ENCODE measurements at regions not wholly inside any gene's neighbourhood (a gene's known extent, or its start where the extent isn't known, plus 50 kb on each side); places are given as distances from the start of the nearest gene placed in this dataset.

DNA sequence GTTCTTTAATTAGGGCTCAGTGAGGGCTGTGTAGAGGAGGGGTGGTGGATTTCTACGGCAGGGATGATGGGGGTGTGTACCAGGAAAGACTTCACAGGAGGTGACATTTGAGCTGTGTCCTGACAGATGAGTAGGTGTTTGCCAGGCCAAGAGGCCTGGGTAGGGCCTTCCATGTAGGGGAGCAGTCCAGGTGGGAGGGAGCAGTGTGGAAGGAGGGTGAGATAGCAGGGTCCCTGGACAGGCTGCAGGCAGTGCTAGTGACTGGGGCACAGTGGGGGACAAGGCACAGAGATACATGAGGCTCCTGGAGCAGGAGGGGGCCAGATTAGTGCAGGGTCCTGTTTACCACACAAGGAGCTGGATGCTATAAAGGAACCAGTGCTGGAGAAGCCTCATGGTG is 147.9 kb upstream of the CADM1 start:
- H3K4me2 ChIP-seq (ENCODE audit: low read length) = no peak overlapping the region
- H3F3A ChIP-seq (ENCODE audit: insufficient read depth, low read length, poor library complexity, severe bottlenecking) = no peaks in the 10 kb centered on the region
- no peaks in the 10 kb centered on the region for H3K36me3 ChIP-seq (ENCODE audit: insufficient read depth, low read length)
- no peaks in the 10 kb centered on the region for H3K9me3 ChIP-seq (ENCODE audit: low read length)
- H3K27me3 ChIP-seq (ENCODE audit: insufficient read depth, low read depth, low read length) = no peaks in the 10 kb centered on the region
- H3K4me3 ChIP-seq (ENCODE audit: low read length) = no peak overlapping the region
- TF ChIP-seq POLR2AphosphoS5 (IDR thresholded peaks at IDR 0.05) (no peak), EZH2 (IDR thresholded peaks at IDR 0.05; ENCODE audit: borderline replicate concordance, insufficient read depth, low read length, poor library complexity, severe bottlenecking) (no peak), RAD21 (conservative IDR thresholded peaks at IDR 0.05) (no peak), EP300 (conservative IDR thresholded peaks at IDR 0.05; ENCODE audit: poor library complexity, severe bottlenecking) (no peak)
- H4K20me1 ChIP-seq (ENCODE audit: insufficient read depth) = no peaks in the 10 kb centered on the region
- H3K9ac ChIP-seq (ENCODE audit: low read length) = no peak overlapping the region
- H3K79me2 ChIP-seq (replicated peaks; ENCODE audit: insufficient read depth, low read length) = no peaks in the 10 kb centered on the region
- H2AFZ ChIP-seq (ENCODE audit: low read depth, low read length) = no peak overlapping the region
- H3K27ac ChIP-seq (ENCODE audit: low read length) = no peak overlapping the region
- no peaks in the 10 kb centered on the region for H3K9me2 ChIP-seq (ENCODE audit: insufficient read depth, low read length)

DNA sequence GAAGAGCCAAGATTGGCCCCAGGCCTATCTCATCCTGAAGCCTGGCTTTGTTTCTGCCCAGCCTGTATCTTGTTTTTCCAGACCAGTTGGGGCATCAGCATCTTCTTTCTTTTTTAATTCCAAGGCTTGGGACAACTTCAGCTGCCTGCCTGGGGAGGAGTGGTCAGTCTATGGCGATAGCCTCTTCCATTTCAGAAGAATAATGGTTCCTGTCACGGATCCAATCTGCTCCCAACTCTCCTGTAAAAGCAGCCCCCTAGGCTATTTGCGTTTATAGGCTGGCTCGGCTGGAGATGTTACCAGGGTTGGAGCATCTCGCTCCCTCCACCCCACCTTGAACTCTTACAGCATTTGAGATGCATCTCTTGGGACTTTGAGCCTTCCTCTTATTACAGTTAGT is 145.2 kb upstream of the CADM1 start:
- Histone ChIP-seq H3K36me3 (ENCODE audit: insufficient read depth, low read length) (no peaks in the 10 kb centered on the region), H3K4me3 (ENCODE audit: low read length) (no peak overlapping the region), H3K9me2 (ENCODE audit: insufficient read depth, low read length) (no peaks in the 10 kb centered on the region), H3K27me3 (ENCODE audit: insufficient read depth, low read depth, low read length) (no peaks in the 10 kb centered on the region), H3K9ac (ENCODE audit: low read length) (no peak overlapping the region), H3K27ac (ENCODE audit: low read length) (no peak overlapping the region), H3K4me2 (ENCODE audit: low read length) (no peak overlapping the region), H2AFZ (ENCODE audit: low read depth, low read length) (no peak overlapping the region), H3K9me3 (ENCODE audit: low read length) (no peaks in the 10 kb centered on the region), H3F3A (ENCODE audit: insufficient read depth, low read length, poor library complexity, severe bottlenecking) (no peaks in the 10 kb centered on the region), H4K20me1 (ENCODE audit: insufficient read depth) (no peaks in the 10 kb centered on the region), H3K79me2 (replicated peaks; ENCODE audit: insufficient read depth, low read length) (no peaks in the 10 kb centered on the region)
- TF ChIP-seq, protein P1, sequence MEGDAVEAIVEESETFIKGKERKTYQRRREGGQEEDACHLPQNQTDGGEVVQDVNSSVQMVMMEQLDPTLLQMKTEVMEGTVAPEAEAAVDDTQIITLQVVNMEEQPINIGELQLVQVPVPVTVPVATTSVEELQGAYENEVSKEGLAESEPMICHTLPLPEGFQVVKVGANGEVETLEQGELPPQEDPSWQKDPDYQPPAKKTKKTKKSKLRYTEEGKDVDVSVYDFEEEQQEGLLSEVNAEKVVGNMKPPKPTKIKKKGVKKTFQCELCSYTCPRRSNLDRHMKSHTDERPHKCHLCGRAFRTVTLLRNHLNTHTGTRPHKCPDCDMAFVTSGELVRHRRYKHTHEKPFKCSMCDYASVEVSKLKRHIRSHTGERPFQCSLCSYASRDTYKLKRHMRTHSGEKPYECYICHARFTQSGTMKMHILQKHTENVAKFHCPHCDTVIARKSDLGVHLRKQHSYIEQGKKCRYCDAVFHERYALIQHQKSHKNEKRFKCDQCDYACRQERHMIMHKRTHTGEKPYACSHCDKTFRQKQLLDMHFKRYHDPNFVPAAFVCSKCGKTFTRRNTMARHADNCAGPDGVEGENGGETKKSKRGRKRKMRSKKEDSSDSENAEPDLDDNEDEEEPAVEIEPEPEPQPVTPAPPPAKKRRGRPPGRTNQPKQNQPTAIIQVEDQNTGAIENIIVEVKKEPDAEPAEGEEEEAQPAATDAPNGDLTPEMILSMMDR (IDR thresholded peaks at IDR 0.05; ENCODE audit: poor library complexity, severe bottlenecking) = no peak
- no peak for TF ChIP-seq EP300 (conservative IDR thresholded peaks at IDR 0.05; ENCODE audit: poor library complexity, severe bottlenecking)
- TF ChIP-seq, protein P2, sequence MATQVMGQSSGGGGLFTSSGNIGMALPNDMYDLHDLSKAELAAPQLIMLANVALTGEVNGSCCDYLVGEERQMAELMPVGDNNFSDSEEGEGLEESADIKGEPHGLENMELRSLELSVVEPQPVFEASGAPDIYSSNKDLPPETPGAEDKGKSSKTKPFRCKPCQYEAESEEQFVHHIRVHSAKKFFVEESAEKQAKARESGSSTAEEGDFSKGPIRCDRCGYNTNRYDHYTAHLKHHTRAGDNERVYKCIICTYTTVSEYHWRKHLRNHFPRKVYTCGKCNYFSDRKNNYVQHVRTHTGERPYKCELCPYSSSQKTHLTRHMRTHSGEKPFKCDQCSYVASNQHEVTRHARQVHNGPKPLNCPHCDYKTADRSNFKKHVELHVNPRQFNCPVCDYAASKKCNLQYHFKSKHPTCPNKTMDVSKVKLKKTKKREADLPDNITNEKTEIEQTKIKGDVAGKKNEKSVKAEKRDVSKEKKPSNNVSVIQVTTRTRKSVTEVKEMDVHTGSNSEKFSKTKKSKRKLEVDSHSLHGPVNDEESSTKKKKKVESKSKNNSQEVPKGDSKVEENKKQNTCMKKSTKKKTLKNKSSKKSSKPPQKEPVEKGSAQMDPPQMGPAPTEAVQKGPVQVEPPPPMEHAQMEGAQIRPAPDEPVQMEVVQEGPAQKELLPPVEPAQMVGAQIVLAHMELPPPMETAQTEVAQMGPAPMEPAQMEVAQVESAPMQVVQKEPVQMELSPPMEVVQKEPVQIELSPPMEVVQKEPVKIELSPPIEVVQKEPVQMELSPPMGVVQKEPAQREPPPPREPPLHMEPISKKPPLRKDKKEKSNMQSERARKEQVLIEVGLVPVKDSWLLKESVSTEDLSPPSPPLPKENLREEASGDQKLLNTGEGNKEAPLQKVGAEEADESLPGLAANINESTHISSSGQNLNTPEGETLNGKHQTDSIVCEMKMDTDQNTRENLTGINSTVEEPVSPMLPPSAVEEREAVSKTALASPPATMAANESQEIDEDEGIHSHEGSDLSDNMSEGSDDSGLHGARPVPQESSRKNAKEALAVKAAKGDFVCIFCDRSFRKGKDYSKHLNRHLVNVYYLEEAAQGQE (IDR thresholded peaks at IDR 0.05; ENCODE audit: borderline replicate concordance) = no peak
- TF ChIP-seq MXI1 (conservative IDR thresholded peaks at IDR 0.05; ENCODE audit: poor library complexity, severe bottlenecking) = no peak
- no peak for TF ChIP-seq POLR2AphosphoS5 (IDR thresholded peaks at IDR 0.05)
- no peak for TF ChIP-seq TAF1 (IDR thresholded peaks at IDR 0.05; ENCODE audit: low read depth)
- TF ChIP-seq EZH2 (IDR thresholded peaks at IDR 0.05; ENCODE audit: borderline replicate concordance, insufficient read depth, low read length, poor library complexity, severe bottlenecking) = no peak
- no peak for TF ChIP-seq RAD21 (conservative IDR thresholded peaks at IDR 0.05)
- no peak for TF ChIP-seq SMC3 (conservative IDR thresholded peaks at IDR 0.05; ENCODE audit: poor library complexity)

Data from neural cell (in vitro differentiated cells).